ENCODE measurements at regions not wholly inside any gene's neighbourhood (a gene's known extent, or its start where the extent isn't known, plus 50 kb on each side); places are given as distances from the start of the nearest gene placed in this dataset.

- TF ChIP-seq CTCF (IDR thresholded peaks at IDR 0.05), result no peak
- TF ChIP-seq POLR2A (IDR thresholded peaks at IDR 0.05), result no peak
Observed at GRCh38 chr6:168923171-168923570, 330.5 kb downstream of the THBS2 start.

Measured in tibial nerve (tissue), 3 donors.